ENCODE measurements at regions not wholly inside any gene's neighbourhood (a gene's known extent, or its start where the extent isn't known, plus 50 kb on each side); places are given as distances from the start of the nearest gene placed in this dataset.

GRCh38 chrX:77088233-77088632 is 359.0 kb upstream of the FGF16 start:
- TF ChIP-seq CTCF (IDR thresholded peaks at IDR 0.05; ENCODE audit: low read depth, low read length): no peak
- TF ChIP-seq EZH2phosphoT487 (IDR thresholded peaks at IDR 0.05; ENCODE audit: low read depth): no peak

Data from OCI-LY3 (cell line).